ENCODE measurements at regions not wholly inside any gene's neighbourhood (a gene's known extent, or its start where the extent isn't known, plus 50 kb on each side); places are given as distances from the start of the nearest gene placed in this dataset.
"Not testable (repeated sequence)": the region's sequence is repeated elsewhere in the genome, so short reads cannot be mapped to it uniquely, and the experiment has no call there.

- Histone ChIP-seq H3K27me3 (no peaks in the 10 kb centered on the region), H3K4me3 (no peak overlapping the region), H3K9me3 (no peaks in the 10 kb centered on the region), H3K4me1 (no peaks in the 10 kb centered on the region), H3K27ac (no peak overlapping the region), H3K36me3 (no peaks in the 10 kb centered on the region)
- 34 to 49% methylated on average over 5 to 6 of the region's 6 CpGs for WGBS, 2 donors
- intact Hi-C loops (cut with DNase I) = no loop called here
- DNase-seq = no peak
- TF ChIP-seq CTCF (IDR thresholded peaks at IDR 0.05) (peak; percentile 38 to 72 (median 50)), POLR2A (IDR thresholded peaks at IDR 0.05) (no peak)
Observed at GRCh38 chr3:75192146-75192616, 471.9 kb upstream of the FRG2C start.

GRCh38 chr3:75193797-75194196 lies 470.3 kb upstream of the FRG2C start:
- intact Hi-C loops (cut with DNase I) = no loop called here
- no peaks in the 10 kb centered on the region for H3K36me3 ChIP-seq
- 35 to 46% methylated on average over 4 of the region's 4 CpGs for WGBS, 2 donors

GRCh38 chr3:75214332-75214731 lies 449.8 kb upstream of the FRG2C start:
- WGBS, 2 donors = 85 to 86% methylated on average over 10 to 14 of the region's 22 CpGs
- intact Hi-C loops (cut with DNase I); DNase-seq; H3K36me3 ChIP-seq; H3K27ac ChIP-seq; H3K4me3 ChIP-seq; H3K4me1 ChIP-seq; H3K27me3 ChIP-seq; H3K9me3 ChIP-seq: not testable (repeated sequence)

More at GRCh38 chr3:75193797-75194196, 470.3 kb upstream of the FRG2C start:
- TF ChIP-seq POLR2A (IDR thresholded peaks at IDR 0.05) = no peak
- no peak for TF ChIP-seq CTCF (IDR thresholded peaks at IDR 0.05)
- no peaks in the 10 kb centered on the region for H3K27me3 ChIP-seq
- no peak overlapping the region for H3K27ac ChIP-seq
- no peaks in the 10 kb centered on the region for H3K9me3 ChIP-seq
- no peak for DNase-seq
- no peak overlapping the region for H3K4me3 ChIP-seq
- H3K4me1 ChIP-seq = no peaks in the 10 kb centered on the region

GRCh38 chr3:75218577-75218976 lies 445.6 kb upstream of the FRG2C start:
- Histone ChIP-seq H3K4me3 (no peak overlapping the region), H3K36me3 (no peaks in the 10 kb centered on the region), H3K27ac (no peak overlapping the region), H3K27me3 (no peaks in the 10 kb centered on the region), H3K9me3 (no peaks in the 10 kb centered on the region), H3K4me1 (no peaks in the 10 kb centered on the region)
- DNase-seq = no peak
- 30 to 50% methylated on average over 1 of the region's 1 CpG for WGBS, 2 donors
- TF ChIP-seq POLR2A (IDR thresholded peaks at IDR 0.05) (no peak), CTCF (IDR thresholded peaks at IDR 0.05) (no peak)
- intact Hi-C loops (cut with DNase I) = no loop called here

GRCh38 chr3:75220932-75221331 lies 443.2 kb upstream of the FRG2C start:
- intact Hi-C loops (cut with DNase I) = no loop called here
- Histone ChIP-seq H3K9me3 (no peaks in the 10 kb centered on the region), H3K27me3 (no peaks in the 10 kb centered on the region), H3K4me1 (no peaks in the 10 kb centered on the region), H3K4me3 (no peak overlapping the region), H3K27ac (no peak overlapping the region), H3K36me3 (no peaks in the 10 kb centered on the region)
- TF ChIP-seq CTCF (IDR thresholded peaks at IDR 0.05) (no peak), POLR2A (IDR thresholded peaks at IDR 0.05) (no peak)
- DNase-seq = no peak
- 47 to 49% methylated on average over 2 to 3 of the region's 4 CpGs for WGBS, 2 donors

GRCh38 chr3:75224412-75224811 lies 439.7 kb upstream of the FRG2C start:
- WGBS, 2 donors = 23 to 24% methylated on average over 2 of the region's 2 CpGs
- H3K27ac ChIP-seq = no peak overlapping the region
- no peaks in the 10 kb centered on the region for H3K36me3 ChIP-seq
- no peaks in the 10 kb centered on the region for H3K9me3 ChIP-seq
- H3K27me3 ChIP-seq = peaks cover 0 to 5% (median 0%) of the 10 kb centered on the region in 4 donors
- H3K4me1 ChIP-seq = no peaks in the 10 kb centered on the region
- intact Hi-C loops (cut with DNase I) = no loop called here
- TF ChIP-seq CTCF (IDR thresholded peaks at IDR 0.05) (no peak), POLR2A (IDR thresholded peaks at IDR 0.05) (no peak)
- H3K4me3 ChIP-seq = no peak overlapping the region
- DNase-seq = no peak

All from esophagus squamous epithelium (tissue), 5 donors.